ENCODE measurements at regions not wholly inside any gene's neighbourhood (a gene's known extent, or its start where the extent isn't known, plus 50 kb on each side); places are given as distances from the start of the nearest gene placed in this dataset.

- Mint-ChIP-seq H3K27me3 (ENCODE audit: low read depth) (peaks cover 16% of the 10 kb centered on the region), H3K9me3 (peaks cover 10% of the 10 kb centered on the region), H3K36me3 (peaks cover 2% of the 10 kb centered on the region), H3K4me1 (no peaks in the 10 kb centered on the region), H3K27ac (no peak overlapping the region), H3K4me3 (no peak overlapping the region)
- no peak for TF ChIP-seq CTCF (IDR thresholded peaks at IDR 0.05; ENCODE audit: unreplicated experiment)
- DNase-seq (ENCODE audit: low spot score in 2 of 2, unreplicated experiment in 2 of 2) = no peak
Measured at GRCh38 chr6:105902401-105903031, 183.6 kb upstream of the PRDM1 start.

- no peaks in the 10 kb centered on the region for H3K4me1 Mint-ChIP-seq
- peaks cover 10% of the 10 kb centered on the region for H3K9me3 Mint-ChIP-seq
- no peak for DNase-seq (ENCODE audit: low spot score in 2 of 2, unreplicated experiment in 2 of 2)
- no peak overlapping the region for H3K27ac Mint-ChIP-seq
- H3K4me3 Mint-ChIP-seq = no peak overlapping the region
- H3K27me3 Mint-ChIP-seq (ENCODE audit: low read depth) = peaks cover 14% of the 10 kb centered on the region
- TF ChIP-seq CTCF (IDR thresholded peaks at IDR 0.05; ENCODE audit: unreplicated experiment) = no peak
- peaks cover 2% of the 10 kb centered on the region for H3K36me3 Mint-ChIP-seq
Measured at GRCh38 chr6:105901583-105901982, 184.6 kb upstream of the PRDM1 start.

- no peaks in the 10 kb centered on the region for H3K4me1 Mint-ChIP-seq
- H3K27me3 Mint-ChIP-seq (ENCODE audit: low read depth) = peaks cover 10% of the 10 kb centered on the region
- no peak overlapping the region for H3K4me3 Mint-ChIP-seq
- no peak for DNase-seq (ENCODE audit: low spot score in 2 of 2, unreplicated experiment in 2 of 2)
- H3K27ac Mint-ChIP-seq = no peak overlapping the region
- no peak for TF ChIP-seq CTCF (IDR thresholded peaks at IDR 0.05; ENCODE audit: unreplicated experiment)
- peaks cover 2% of the 10 kb centered on the region for H3K36me3 Mint-ChIP-seq
- H3K9me3 Mint-ChIP-seq = peaks cover 10% of the 10 kb centered on the region
Measured at GRCh38 chr6:105900125-105900937, 185.8 kb upstream of the PRDM1 start.

GRCh38 chr6:105898286-105898685 lies 187.8 kb upstream of the PRDM1 start:
- Mint-ChIP-seq H3K4me1 (peaks cover 5% of the 10 kb centered on the region), H3K27me3 (ENCODE audit: low read depth) (peaks cover 6% of the 10 kb centered on the region), H3K36me3 (peaks cover 2% of the 10 kb centered on the region), H3K4me3 (no peak overlapping the region), H3K9me3 (peaks cover 19% of the 10 kb centered on the region), H3K27ac (no peak overlapping the region)
- TF ChIP-seq CTCF (IDR thresholded peaks at IDR 0.05; ENCODE audit: unreplicated experiment) = no peak
- DNase-seq (ENCODE audit: low spot score in 2 of 2, unreplicated experiment in 2 of 2) = no peak

GRCh38 chr6:105897131-105897530 lies 189.0 kb upstream of the PRDM1 start:
- Mint-ChIP-seq H3K27me3 (ENCODE audit: low read depth) (peaks cover 4% of the 10 kb centered on the region), H3K27ac (no peak overlapping the region), H3K4me3 (no peak overlapping the region), H3K4me1 (peaks cover 5% of the 10 kb centered on the region), H3K9me3 (peaks cover 23% of the 10 kb centered on the region), H3K36me3 (peaks cover 2% of the 10 kb centered on the region)
- TF ChIP-seq CTCF (IDR thresholded peaks at IDR 0.05; ENCODE audit: unreplicated experiment) = no peak
- no peak for DNase-seq (ENCODE audit: low spot score in 2 of 2, unreplicated experiment in 2 of 2)
